ENCODE measurements at regions not wholly inside any gene's neighbourhood (a gene's known extent, or its start where the extent isn't known, plus 50 kb on each side); places are given as distances from the start of the nearest gene placed in this dataset.

DNA sequence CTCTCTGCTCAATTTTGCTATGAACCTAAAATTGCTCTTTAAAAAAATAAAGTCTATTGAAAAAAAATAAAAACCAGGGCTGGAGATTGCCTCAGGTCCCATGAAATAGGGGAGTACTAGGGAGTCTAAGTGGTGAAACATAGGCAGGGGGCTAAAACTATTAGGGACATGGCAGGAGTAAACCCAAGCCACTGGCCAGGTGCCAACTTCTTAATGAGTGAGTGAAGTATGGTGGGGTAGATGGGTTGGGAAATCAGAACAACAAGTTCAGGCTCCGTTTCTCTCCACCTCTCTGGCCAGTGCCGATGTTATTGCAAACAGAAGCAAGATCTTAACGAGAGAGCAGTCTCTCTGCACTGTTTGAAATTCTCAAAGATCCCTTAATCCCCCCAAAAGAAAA is 322.4 kb upstream of the CDH5 start:
- ATAC-seq (ENCODE audit: low FRiP score) (no peak), DNase-seq (no peak)
- intact Hi-C loops (cut with DNase I), result no loop called here
- peaks cover 1% of the 10 kb centered on the region for H3K9me3 ChIP-seq (ENCODE audit: control insufficient read depth, low read length)
- no peaks in the 10 kb centered on the region for H3K4me1 ChIP-seq (ENCODE audit: control insufficient read depth in 1 of 2, insufficient read depth in 2 of 2, low read length in 2 of 2)
- WGBS, 2 donors, result 73 to 95% methylated on average over 3 of the region's 3 CpGs
- H3K27me3 ChIP-seq (ENCODE audit: control insufficient read depth in 1 of 2, insufficient read depth in 2 of 2, low read length in 1 of 2), result no peaks in the 10 kb centered on the region
- H3K27ac ChIP-seq (ENCODE audit: low read depth in 1 of 2, low read length in 2 of 2), result no peak overlapping the region
- H3K36me3 ChIP-seq (ENCODE audit: control insufficient read depth in 1 of 2, insufficient read depth in 2 of 2, low read length in 1 of 2), result no peaks in the 10 kb centered on the region
- no peak overlapping the region for H3K4me3 ChIP-seq (ENCODE audit: low read length in 2 of 2)

DNA sequence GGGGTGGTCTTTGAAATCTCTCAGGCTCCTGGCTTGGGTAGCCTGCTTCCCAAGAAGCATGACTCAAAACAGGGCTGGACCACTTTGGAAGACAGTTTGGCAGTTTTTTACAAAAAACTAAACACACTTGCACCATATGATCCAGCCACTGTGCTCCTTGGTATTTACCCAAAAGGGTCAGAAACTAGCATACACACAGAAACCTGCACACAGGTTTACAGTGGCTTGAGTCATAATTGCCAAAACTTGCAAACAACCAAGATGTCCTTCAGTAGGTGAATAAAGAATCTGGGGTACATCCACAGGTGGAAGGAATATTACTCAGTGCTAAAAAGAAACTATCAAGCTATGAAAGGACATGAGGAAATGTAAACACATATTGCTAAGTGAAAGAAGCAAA is 323.2 kb upstream of the CDH5 start:
- Histone ChIP-seq H3K27ac (ENCODE audit: low read depth in 1 of 2, low read length in 2 of 2) (no peak overlapping the region), H3K9me3 (ENCODE audit: control insufficient read depth, low read length) (peaks cover 1% of the 10 kb centered on the region), H3K4me1 (ENCODE audit: control insufficient read depth in 1 of 2, insufficient read depth in 2 of 2, low read length in 2 of 2) (no peaks in the 10 kb centered on the region), H3K36me3 (ENCODE audit: control insufficient read depth in 1 of 2, insufficient read depth in 2 of 2, low read length in 1 of 2) (no peaks in the 10 kb centered on the region), H3K4me3 (ENCODE audit: low read length in 2 of 2) (no peak overlapping the region), H3K27me3 (ENCODE audit: control insufficient read depth in 1 of 2, insufficient read depth in 2 of 2, low read length in 1 of 2) (no peaks in the 10 kb centered on the region)
- intact Hi-C loops (cut with DNase I), result no loop called here
- DNase-seq (no peak), ATAC-seq (ENCODE audit: low FRiP score) (no peak)

DNA sequence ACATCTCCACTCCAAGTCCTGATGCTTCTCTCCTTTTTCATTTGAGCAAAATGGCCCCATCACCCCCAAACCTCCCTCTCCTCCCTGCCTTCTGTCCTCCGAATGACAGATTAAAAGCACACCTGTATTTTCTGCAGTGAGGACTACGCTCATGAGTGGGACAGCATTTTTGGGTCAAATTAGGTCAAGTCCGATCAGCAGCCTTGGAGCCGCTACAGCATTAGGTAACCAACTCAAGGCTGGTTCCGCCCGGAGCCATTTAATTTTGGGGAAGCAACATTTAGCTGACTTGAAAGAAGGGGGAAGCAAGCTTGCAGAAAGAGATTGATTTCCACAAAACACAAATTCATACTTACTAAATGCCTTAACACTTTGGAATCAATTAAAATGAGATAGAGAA is 324.1 kb upstream of the CDH5 start:
- Histone ChIP-seq H3K36me3 (ENCODE audit: control insufficient read depth in 1 of 2, insufficient read depth in 2 of 2, low read length in 1 of 2) (no peaks in the 10 kb centered on the region), H3K27ac (ENCODE audit: low read depth in 1 of 2, low read length in 2 of 2) (no peak overlapping the region), H3K4me1 (ENCODE audit: control insufficient read depth in 1 of 2, insufficient read depth in 2 of 2, low read length in 2 of 2) (no peaks in the 10 kb centered on the region), H3K27me3 (ENCODE audit: control insufficient read depth in 1 of 2, insufficient read depth in 2 of 2, low read length in 1 of 2) (no peaks in the 10 kb centered on the region), H3K4me3 (ENCODE audit: low read length in 2 of 2) (no peak overlapping the region), H3K9me3 (ENCODE audit: control insufficient read depth, low read length) (peaks cover 1% of the 10 kb centered on the region)
- no peak for ATAC-seq (ENCODE audit: low FRiP score)
- no peak for DNase-seq
- WGBS, 2 donors, result 79 to 96% methylated on average over 6 of the region's 6 CpGs
- intact Hi-C loops (cut with DNase I), result no loop called here

DNA sequence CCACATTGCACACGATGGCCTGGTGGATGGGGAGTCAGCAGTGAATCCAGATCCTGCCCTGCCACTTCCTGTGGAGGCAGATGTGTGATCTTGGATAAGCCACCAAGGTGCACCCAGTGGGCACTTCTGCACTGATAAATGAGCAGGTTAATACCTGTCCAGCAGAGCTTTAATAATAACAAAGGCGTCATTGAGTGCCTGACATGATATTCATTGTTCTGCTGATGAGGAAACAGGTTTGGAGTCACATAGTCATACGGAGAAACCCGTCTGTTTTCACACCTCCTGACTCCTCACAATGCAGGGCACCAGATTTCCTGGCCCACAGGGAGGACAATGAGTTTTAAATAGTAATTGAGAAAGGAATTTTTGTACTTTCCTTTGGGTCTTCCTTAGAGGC is 324.6 kb upstream of the CDH5 start:
- Histone ChIP-seq H3K9me3 (ENCODE audit: control insufficient read depth, low read length) (peaks cover 1% of the 10 kb centered on the region), H3K4me1 (ENCODE audit: control insufficient read depth in 1 of 2, insufficient read depth in 2 of 2, low read length in 2 of 2) (peaks cover 0 to 4% of the 10 kb centered on the region in 2 donors), H3K36me3 (ENCODE audit: control insufficient read depth in 1 of 2, insufficient read depth in 2 of 2, low read length in 1 of 2) (no peaks in the 10 kb centered on the region), H3K27ac (ENCODE audit: low read depth in 1 of 2, low read length in 2 of 2) (no peak overlapping the region), H3K4me3 (ENCODE audit: low read length in 2 of 2) (no peak overlapping the region), H3K27me3 (ENCODE audit: control insufficient read depth in 1 of 2, insufficient read depth in 2 of 2, low read length in 1 of 2) (no peaks in the 10 kb centered on the region)
- 87 to 90% methylated on average over 4 of the region's 4 CpGs for WGBS, 2 donors
- DNase-seq (no peak), ATAC-seq (ENCODE audit: low FRiP score) (no peak)
- intact Hi-C loops (cut with DNase I), result no loop called here

DNA sequence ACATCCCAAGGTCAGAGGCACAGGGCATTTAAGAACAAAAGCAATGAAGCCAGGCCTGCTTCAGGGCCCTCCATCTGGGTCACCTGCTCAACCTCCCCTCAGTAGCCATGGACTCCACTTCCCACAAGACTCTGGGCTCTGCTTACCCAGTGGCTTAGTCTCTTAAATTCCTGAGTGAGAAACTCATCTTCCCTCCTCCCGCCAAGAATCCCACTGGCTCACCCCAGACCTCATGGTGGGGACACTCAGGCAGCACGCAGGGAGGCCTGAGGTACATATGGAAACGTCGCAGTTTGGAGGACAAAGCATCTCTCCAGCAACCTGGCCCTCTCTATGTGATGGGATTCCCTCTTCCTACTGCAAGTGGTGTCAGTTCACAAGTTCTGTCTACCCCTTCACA is 326.7 kb upstream of the CDH5 start:
- 75 to 98% methylated on average over 4 of the region's 4 CpGs for WGBS, 2 donors
- intact Hi-C loops (cut with DNase I), result no loop called here
- peaks cover 0 to 4% of the 10 kb centered on the region in 2 donors for H3K4me1 ChIP-seq (ENCODE audit: control insufficient read depth in 1 of 2, insufficient read depth in 2 of 2, low read length in 2 of 2)
- no peak for ATAC-seq (ENCODE audit: low FRiP score)
- no peaks in the 10 kb centered on the region for H3K9me3 ChIP-seq (ENCODE audit: control insufficient read depth, low read length)
- H3K27me3 ChIP-seq (ENCODE audit: control insufficient read depth in 1 of 2, insufficient read depth in 2 of 2, low read length in 1 of 2), result no peaks in the 10 kb centered on the region
- H3K27ac ChIP-seq (ENCODE audit: low read depth in 1 of 2, low read length in 2 of 2), result no peak overlapping the region
- no peaks in the 10 kb centered on the region for H3K36me3 ChIP-seq (ENCODE audit: control insufficient read depth in 1 of 2, insufficient read depth in 2 of 2, low read length in 1 of 2)
- H3K4me3 ChIP-seq (ENCODE audit: low read length in 2 of 2), result no peak overlapping the region
- no peak for DNase-seq

DNA sequence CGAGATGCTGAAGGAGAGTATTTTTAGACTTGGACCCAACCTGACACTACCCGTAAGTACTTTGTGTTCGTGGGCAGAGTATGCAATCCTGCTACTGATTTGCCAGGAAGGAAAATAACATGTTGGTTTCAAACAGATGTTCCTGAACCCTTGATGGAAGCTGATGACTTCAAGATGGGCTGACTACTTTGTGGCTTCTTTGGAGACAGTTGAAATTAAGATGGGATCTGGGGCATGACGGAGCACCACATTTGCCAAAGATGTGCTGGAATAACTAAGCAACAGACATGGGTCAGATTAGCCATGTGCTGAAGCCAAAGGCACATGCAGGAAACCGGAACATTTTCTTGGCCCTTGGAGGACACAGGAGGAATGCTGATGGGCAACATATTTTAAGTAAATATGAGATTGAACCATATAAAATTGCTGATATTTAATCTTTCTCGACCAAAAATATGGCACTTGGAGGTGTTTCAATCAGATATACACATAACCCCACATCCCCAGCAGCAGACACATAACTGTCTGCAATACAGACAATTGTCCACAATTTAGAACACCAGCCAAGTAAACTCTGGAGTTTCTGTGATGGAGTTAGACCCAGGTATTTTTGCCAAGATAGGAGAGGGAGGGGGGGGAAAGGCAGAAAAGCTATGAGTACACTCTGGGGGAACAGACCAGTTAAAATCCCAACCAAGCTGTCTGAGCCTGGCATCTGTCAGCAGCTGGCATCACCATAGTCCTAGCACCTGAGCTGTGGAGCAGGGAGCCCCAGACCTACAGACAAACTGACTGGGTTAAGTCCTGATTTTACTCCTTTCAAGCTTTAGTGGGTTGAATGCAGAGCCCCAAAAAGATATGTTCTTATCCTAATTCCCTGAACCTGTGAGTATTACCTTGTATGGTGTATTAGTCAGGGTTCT is 329.4 kb upstream of the CDH5 start:
- no peak for DNase-seq

DNA sequence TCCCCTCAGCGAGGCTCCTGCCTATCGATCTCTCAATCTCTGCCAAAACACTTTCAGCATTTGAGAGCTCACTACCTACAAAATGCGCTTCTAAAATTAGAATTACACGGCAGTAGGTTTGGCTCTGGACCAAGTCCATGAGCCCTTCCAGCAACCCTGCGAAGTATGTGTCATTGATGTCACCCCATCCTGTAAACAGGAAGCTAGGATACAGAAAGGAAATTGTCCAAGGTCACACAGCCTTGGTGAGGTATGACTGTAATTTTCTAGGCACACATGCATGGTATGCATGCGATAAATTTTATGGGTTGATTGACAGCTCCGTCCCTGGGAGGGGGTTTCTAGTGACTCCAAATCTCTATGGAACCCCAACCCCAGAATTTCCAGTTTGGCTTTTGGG is 330.3 kb upstream of the CDH5 start:
- H3K27ac ChIP-seq (ENCODE audit: low read depth in 1 of 2, low read length in 2 of 2), result no peak overlapping the region

More for the DNA sequence above, 329.4 kb upstream of the CDH5 start:
- ATAC-seq (ENCODE audit: low FRiP score), result no peak
- intact Hi-C loops (cut with DNase I), result no loop called here
- Histone ChIP-seq H3K9me3 (ENCODE audit: control insufficient read depth, low read length) (no peaks in the 10 kb centered on the region), H3K36me3 (ENCODE audit: control insufficient read depth in 1 of 2, insufficient read depth in 2 of 2, low read length in 1 of 2) (no peaks in the 10 kb centered on the region), H3K27ac (ENCODE audit: low read depth in 1 of 2, low read length in 2 of 2) (no peak overlapping the region), H3K4me3 (ENCODE audit: low read length in 2 of 2) (no peak overlapping the region), H3K27me3 (ENCODE audit: control insufficient read depth in 1 of 2, insufficient read depth in 2 of 2, low read length in 1 of 2) (no peaks in the 10 kb centered on the region), H3K4me1 (ENCODE audit: control insufficient read depth in 1 of 2, insufficient read depth in 2 of 2, low read length in 2 of 2) (peaks cover 0 to 4% of the 10 kb centered on the region in 2 donors)
- WGBS, 2 donors, result 9% methylated on average over 6 of the region's 6 CpGs

DNA sequence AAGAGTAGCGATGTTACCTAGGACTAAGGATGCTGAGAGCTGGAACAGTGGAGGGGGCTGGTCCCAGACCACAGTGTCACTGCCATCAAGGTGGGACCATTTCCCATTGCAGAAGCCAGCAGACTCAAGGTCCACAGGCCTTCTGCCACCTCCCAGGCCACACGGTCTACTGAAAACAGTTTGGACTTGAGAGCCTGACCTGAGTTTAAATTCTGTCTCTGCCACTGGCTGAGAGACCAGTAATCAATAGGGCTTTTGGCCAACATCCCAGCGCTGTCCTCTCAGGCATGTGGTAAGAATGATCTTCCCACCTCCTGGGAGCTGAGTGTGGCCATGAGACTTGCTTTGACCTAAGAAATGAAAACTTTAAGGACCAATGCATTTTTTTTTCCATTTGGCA is 331.4 kb upstream of the CDH5 start:
- 84 to 96% methylated on average over 3 of the region's 3 CpGs for WGBS, 2 donors
- no peaks in the 10 kb centered on the region for H3K9me3 ChIP-seq (ENCODE audit: control insufficient read depth, low read length)
- peaks cover 0 to 4% of the 10 kb centered on the region in 2 donors for H3K4me1 ChIP-seq (ENCODE audit: control insufficient read depth in 1 of 2, insufficient read depth in 2 of 2, low read length in 2 of 2)
- H3K36me3 ChIP-seq (ENCODE audit: control insufficient read depth in 1 of 2, insufficient read depth in 2 of 2, low read length in 1 of 2), result no peaks in the 10 kb centered on the region
- no peak for ATAC-seq (ENCODE audit: low FRiP score)
- H3K4me3 ChIP-seq (ENCODE audit: low read length in 2 of 2), result no peak overlapping the region
- no peak for DNase-seq
- H3K27me3 ChIP-seq (ENCODE audit: control insufficient read depth in 1 of 2, insufficient read depth in 2 of 2, low read length in 1 of 2), result no peaks in the 10 kb centered on the region
- intact Hi-C loops (cut with DNase I), result no loop called here
- H3K27ac ChIP-seq (ENCODE audit: low read depth in 1 of 2, low read length in 2 of 2), result no peak overlapping the region

More for the DNA sequence above, 330.3 kb upstream of the CDH5 start:
- H3K9me3 ChIP-seq (ENCODE audit: control insufficient read depth, low read length), result no peaks in the 10 kb centered on the region
- H3K36me3 ChIP-seq (ENCODE audit: control insufficient read depth in 1 of 2, insufficient read depth in 2 of 2, low read length in 1 of 2), result no peaks in the 10 kb centered on the region
- intact Hi-C loops (cut with DNase I), result no loop called here
- peaks cover 0 to 4% of the 10 kb centered on the region in 2 donors for H3K4me1 ChIP-seq (ENCODE audit: control insufficient read depth in 1 of 2, insufficient read depth in 2 of 2, low read length in 2 of 2)
- no peak for DNase-seq
- no peak for ATAC-seq (ENCODE audit: low FRiP score)
- WGBS, 2 donors, result 38 to 47% methylated on average over 7 of the region's 7 CpGs
- H3K27me3 ChIP-seq (ENCODE audit: control insufficient read depth in 1 of 2, insufficient read depth in 2 of 2, low read length in 1 of 2), result no peaks in the 10 kb centered on the region
- H3K4me3 ChIP-seq (ENCODE audit: low read length in 2 of 2), result no peak overlapping the region

DNA sequence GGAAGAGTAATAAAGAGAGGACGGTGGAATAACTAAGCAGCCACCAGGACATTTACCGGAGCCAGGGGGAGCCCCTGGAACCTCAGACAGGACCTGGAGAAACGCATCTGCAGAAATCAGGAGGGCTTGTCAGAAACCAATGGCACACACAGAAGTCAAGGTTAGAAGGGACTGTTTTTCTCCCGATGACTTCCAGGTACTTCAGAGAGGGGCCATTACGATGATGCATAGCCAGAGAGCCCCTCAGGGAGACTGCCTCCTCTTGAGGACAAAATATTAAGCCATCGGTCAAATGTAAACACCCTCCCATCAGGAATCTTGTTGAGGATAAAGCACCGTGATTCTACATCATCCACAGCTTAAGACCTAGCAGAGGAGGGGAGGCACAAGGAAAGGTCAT is 333.6 kb upstream of the CDH5 start:
- DNase-seq, result no peak
- WGBS, 2 donors, result 89 to 95% methylated on average over 7 of the region's 7 CpGs
- intact Hi-C loops (cut with DNase I), result no loop called here

More for the DNA sequence above, 333.6 kb upstream of the CDH5 start:
- peaks cover 0 to 4% of the 10 kb centered on the region in 2 donors for H3K4me1 ChIP-seq (ENCODE audit: control insufficient read depth in 1 of 2, insufficient read depth in 2 of 2, low read length in 2 of 2)
- no peak overlapping the region for H3K27ac ChIP-seq (ENCODE audit: low read depth in 1 of 2, low read length in 2 of 2)
- no peaks in the 10 kb centered on the region for H3K36me3 ChIP-seq (ENCODE audit: control insufficient read depth in 1 of 2, insufficient read depth in 2 of 2, low read length in 1 of 2)
- no peak for ATAC-seq (ENCODE audit: low FRiP score)
- no peaks in the 10 kb centered on the region for H3K9me3 ChIP-seq (ENCODE audit: control insufficient read depth, low read length)
- no peak overlapping the region for H3K4me3 ChIP-seq (ENCODE audit: low read length in 2 of 2)
- no peaks in the 10 kb centered on the region for H3K27me3 ChIP-seq (ENCODE audit: control insufficient read depth in 1 of 2, insufficient read depth in 2 of 2, low read length in 1 of 2)
